Testis (tissue), 2 donors: ENCODE measurements at regions not wholly inside any gene's neighbourhood (a gene's known extent, or its start where the extent isn't known, plus 50 kb on each side); places are given as distances from the start of the nearest gene placed in this dataset.

Experiments used
- POLR2A ChIP-seq: fragments of 450-650 bp; IDR thresholded peaks from one replicate; pipeline ENCODE4 v1.6.1; 2017; ENCODE audit warnings: antibody characterized with exemption, mild to moderate bottlenecking, moderate library complexity
- TF ChIP-seq, protein P1 (sequence below), 3 experiments: fragments of 450-650 bp in 2 of 3; fragments of 200-600 bp in 1 of 3; sonication (generic) in 1 of 3; IDR thresholded peaks; one replicate each; pipeline ENCODE4 v1.5.1; 2016 to 2019; ENCODE audit warnings: antibody characterized with exemption in 3 of 3, mild to moderate bottlenecking in 2 of 3, moderate library complexity in 1 of 3

DNA sequence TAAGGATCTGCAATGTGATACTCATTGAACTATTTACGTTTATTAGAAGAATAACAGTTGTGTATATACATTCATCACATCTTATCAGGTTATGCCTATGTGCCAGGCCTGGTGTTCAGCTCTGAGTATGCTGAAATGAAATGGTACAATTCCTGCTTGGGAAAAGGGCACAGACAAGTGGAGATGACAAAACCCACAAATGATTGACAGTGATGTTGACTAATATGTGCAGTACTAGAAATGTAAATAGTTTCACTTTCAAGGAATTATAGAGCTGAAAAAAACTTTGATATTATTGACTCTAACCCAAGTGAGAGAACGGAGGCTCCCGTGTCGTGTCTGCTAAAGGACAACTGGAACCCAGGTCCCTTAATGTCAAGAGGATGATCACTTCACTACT, 386.8 kb upstream of the DACH1 start:
- TF ChIP-seq, protein P1, sequence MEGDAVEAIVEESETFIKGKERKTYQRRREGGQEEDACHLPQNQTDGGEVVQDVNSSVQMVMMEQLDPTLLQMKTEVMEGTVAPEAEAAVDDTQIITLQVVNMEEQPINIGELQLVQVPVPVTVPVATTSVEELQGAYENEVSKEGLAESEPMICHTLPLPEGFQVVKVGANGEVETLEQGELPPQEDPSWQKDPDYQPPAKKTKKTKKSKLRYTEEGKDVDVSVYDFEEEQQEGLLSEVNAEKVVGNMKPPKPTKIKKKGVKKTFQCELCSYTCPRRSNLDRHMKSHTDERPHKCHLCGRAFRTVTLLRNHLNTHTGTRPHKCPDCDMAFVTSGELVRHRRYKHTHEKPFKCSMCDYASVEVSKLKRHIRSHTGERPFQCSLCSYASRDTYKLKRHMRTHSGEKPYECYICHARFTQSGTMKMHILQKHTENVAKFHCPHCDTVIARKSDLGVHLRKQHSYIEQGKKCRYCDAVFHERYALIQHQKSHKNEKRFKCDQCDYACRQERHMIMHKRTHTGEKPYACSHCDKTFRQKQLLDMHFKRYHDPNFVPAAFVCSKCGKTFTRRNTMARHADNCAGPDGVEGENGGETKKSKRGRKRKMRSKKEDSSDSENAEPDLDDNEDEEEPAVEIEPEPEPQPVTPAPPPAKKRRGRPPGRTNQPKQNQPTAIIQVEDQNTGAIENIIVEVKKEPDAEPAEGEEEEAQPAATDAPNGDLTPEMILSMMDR (IDR thresholded peaks at IDR 0.05): no peak
- TF ChIP-seq POLR2A: no peak
